Stimulated activated CD8-positive, alpha-beta memory T cell treated with anti-CD3 and anti-CD28 coated beads, Interleukin-7, amount 100 ng/mL, for 4 hours (primary cell): ENCODE measurements at regions not wholly inside any gene's neighbourhood (a gene's known extent, or its start where the extent isn't known, plus 50 kb on each side); places are given as distances from the start of the nearest gene placed in this dataset.
"Not testable (repeated sequence)": the region's sequence is repeated elsewhere in the genome, so short reads cannot be mapped to it uniquely, and the experiment has no call there.

Experiments
- DNase-seq, 2 donors: peaks; one replicate each; pipeline ENCODE4 v3.0.0-alpha.2; 2020; ENCODE audit warnings: low read depth in 2 of 2

- DNase-seq: no peak
Measured at GRCh38 chr2:18078216-18078615, 199.7 kb downstream of the KCNS3 start.

GRCh38 chr2:18077704-18078103, 199.2 kb downstream of the KCNS3 start:
- no peak for DNase-seq

GRCh38 chr2:18077231-18077630, 198.8 kb downstream of the KCNS3 start:
- DNase-seq: no peak

- DNase-seq: no peak
Measured at GRCh38 chr2:18074476-18074875, 196.0 kb downstream of the KCNS3 start.

- no peak for DNase-seq
Measured at GRCh38 chr2:18073601-18074000, 195.1 kb downstream of the KCNS3 start.

- DNase-seq: no peak
Measured at GRCh38 chr2:18067588-18068384, 189.3 kb downstream of the KCNS3 start.

- no peak for DNase-seq
Measured at GRCh38 chr2:18066894-18067293, 188.4 kb downstream of the KCNS3 start.

- DNase-seq: no peak
Measured at GRCh38 chr2:18066066-18066465, 187.6 kb downstream of the KCNS3 start.

GRCh38 chr2:18065249-18065648, 186.8 kb downstream of the KCNS3 start:
- no peak for DNase-seq

- no peak for DNase-seq
Measured at GRCh38 chr2:18063826-18064470, 185.5 kb downstream of the KCNS3 start.

- DNase-seq: no peak
Measured at GRCh38 chr2:18062892-18063291, 184.4 kb downstream of the KCNS3 start.

- no peak for DNase-seq
Measured at GRCh38 chr2:18061717-18062116, 183.2 kb downstream of the KCNS3 start.

- DNase-seq: no peak
Measured at GRCh38 chr2:18057657-18058056, 179.2 kb downstream of the KCNS3 start.

- DNase-seq: no peak
Measured at GRCh38 chr2:18055290-18055689, 176.8 kb downstream of the KCNS3 start.

- no peak for DNase-seq
Measured at GRCh38 chr2:18050001-18050400, 171.5 kb downstream of the KCNS3 start.

GRCh38 chr2:18049325-18049724, 170.9 kb downstream of the KCNS3 start:
- DNase-seq: no peak

- no peak for DNase-seq
Measured at GRCh38 chr2:18047896-18048657, 169.6 kb downstream of the KCNS3 start.

GRCh38 chr2:18047213-18047611, 168.7 kb downstream of the KCNS3 start:
- DNase-seq: no peak

GRCh38 chr2:18046558-18047212, 168.2 kb downstream of the KCNS3 start:
- DNase-seq: no peak

GRCh38 chr2:18046017-18046416, 167.6 kb downstream of the KCNS3 start:
- DNase-seq: no peak

GRCh38 chr2:18045230-18045629, 166.8 kb downstream of the KCNS3 start:
- DNase-seq: no peak

- DNase-seq: not testable (repeated sequence)
Measured at GRCh38 chr2:18017381-18017780, 138.9 kb downstream of the KCNS3 start.
